NB4 (cell line): ENCODE measurements at regions not wholly inside any gene's neighbourhood (a gene's known extent, or its start where the extent isn't known, plus 50 kb on each side); places are given as distances from the start of the nearest gene placed in this dataset.

Source experiments
- DNase-seq: peaks from one replicate; pipeline ENCODE4 v3.0.0; 2010; ENCODE audit warnings: low read depth
- H3K4me3 ChIP-seq: one replicate; pipeline ENCODE4 v1.5.1; 2011; ENCODE audit warnings: mild to moderate bottlenecking, low read depth, low read length, moderate library complexity
- CTCF ChIP-seq: IDR thresholded peaks from one replicate; pipeline ENCODE4 v1.5.1; 2012; ENCODE audit warnings: low read depth, low read length
- MYC ChIP-seq: IDR thresholded peaks from 2 replicates; pipeline ENCODE4 v1.6.1; 2011; ENCODE audit warnings: low read depth, low read length
- POLR2A ChIP-seq: IDR thresholded peaks from 2 replicates; pipeline ENCODE4 v1.6.1; 2011; ENCODE audit warnings: mild to moderate bottlenecking; ENCODE audit not compliant: insufficient read length; ENCODE audit errors: extremely low read depth
- TF ChIP-seq, protein P1 (sequence below): IDR thresholded peaks from 2 replicates; pipeline ENCODE4 v1.6.1; 2011; ENCODE audit warnings: low read depth, low read length

GRCh38 chr1:81174052-81174451 lies 626.7 kb upstream of the ADGRL2 start:
- DNase-seq = no peak
- TF ChIP-seq POLR2A (no peak), MYC (no peak), CTCF (no peak)
- TF ChIP-seq, protein P1, sequence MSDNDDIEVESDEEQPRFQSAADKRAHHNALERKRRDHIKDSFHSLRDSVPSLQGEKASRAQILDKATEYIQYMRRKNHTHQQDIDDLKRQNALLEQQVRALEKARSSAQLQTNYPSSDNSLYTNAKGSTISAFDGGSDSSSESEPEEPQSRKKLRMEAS = no peak

DNA sequence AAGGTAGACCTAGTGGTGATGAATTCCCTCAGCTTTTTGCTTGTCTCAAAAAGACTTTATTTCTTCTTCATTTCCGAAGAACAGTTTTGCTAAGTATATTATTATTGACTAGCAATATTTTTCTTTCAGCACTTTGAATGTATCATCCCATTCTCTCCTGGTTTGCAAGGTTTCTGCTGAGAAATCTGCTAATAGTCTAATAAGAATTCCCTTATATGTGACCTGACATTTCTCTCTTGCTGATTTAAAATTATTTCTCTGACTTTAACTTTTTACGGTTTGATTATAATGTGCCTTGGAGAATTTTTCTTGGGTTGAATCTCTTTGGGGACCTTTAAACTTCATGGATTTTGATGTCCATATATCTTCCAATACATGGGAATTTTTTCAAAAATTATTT lies 628.3 kb upstream of the ADGRL2 start:
- TF ChIP-seq CTCF (no peak), POLR2A (no peak), MYC (no peak)
- TF ChIP-seq, protein P1 = no peak
- no peak overlapping the region for H3K4me3 ChIP-seq
- DNase-seq = no peak

More at GRCh38 chr1:81174052-81174451, 626.7 kb upstream of the ADGRL2 start:
- H3K4me3 ChIP-seq = no peak overlapping the region

DNA sequence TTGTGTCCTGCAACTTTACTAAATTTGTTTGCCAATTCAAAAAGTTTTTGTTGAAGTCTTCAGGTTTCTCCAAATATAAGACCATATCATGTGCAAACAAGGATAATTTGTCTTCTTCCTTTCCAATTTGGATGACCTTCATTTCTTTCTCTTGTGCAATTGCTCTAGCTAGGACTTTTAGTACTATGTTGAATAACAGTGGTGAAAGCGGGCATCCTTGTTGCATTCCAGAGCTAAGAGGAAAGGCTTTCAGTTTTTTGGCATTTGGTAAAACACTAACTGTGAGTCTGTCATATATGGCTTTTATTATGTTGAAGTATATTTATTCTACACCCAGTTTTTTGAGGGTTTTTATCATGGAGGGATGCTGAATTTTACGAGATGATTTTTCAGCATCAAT lies 630.0 kb upstream of the ADGRL2 start:
- H3K4me3 ChIP-seq = no peak overlapping the region
- TF ChIP-seq CTCF (no peak), POLR2A (no peak), MYC (no peak)
- TF ChIP-seq, protein P1 = no peak
- DNase-seq = no peak

DNA sequence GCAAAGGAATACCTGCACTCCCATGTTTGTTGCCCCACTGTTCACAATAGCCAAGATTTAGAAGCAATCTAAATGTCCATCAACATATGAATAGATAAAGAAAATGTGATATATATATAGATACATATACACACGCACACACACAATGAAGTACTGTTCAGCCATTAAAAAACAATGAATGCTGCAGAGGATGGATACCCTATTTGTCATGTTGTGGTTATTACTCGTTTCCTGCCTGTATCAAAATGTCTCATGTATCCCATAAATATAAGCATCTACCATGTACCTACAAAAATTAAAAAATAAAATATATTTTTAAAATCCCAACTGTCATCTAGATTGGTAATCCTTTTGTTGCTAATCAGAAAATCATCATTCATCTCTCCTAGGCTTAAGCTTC lies 634.8 kb upstream of the ADGRL2 start:
- DNase-seq = no peak
- TF ChIP-seq MYC = no peak
- no peak for TF ChIP-seq CTCF
- TF ChIP-seq, protein P1 = no peak
- TF ChIP-seq POLR2A = no peak
- H3K4me3 ChIP-seq = no peak overlapping the region

DNA sequence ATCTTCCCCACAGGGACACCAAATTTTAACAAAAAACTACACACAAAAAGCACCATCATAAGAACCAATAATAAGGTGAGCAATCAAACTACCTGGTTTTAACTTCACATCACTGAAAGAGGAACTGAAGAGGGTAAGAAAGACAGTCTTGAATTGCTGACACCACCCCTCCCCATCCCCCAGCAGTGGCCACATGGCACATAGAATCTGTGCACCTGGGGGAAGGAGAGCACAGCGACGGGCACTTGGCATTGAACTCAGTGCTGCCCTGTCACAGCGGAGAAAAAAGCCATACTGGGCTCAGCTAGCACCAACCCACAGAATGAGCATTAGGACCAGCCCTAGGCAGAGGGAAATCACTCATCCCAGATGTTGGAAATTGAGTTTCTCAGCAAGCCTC lies 640.0 kb upstream of the ADGRL2 start:
- TF ChIP-seq POLR2A = no peak
- no peak for TF ChIP-seq MYC
- TF ChIP-seq CTCF = no peak
- TF ChIP-seq, protein P1 = no peak
- no peak for DNase-seq
- H3K4me3 ChIP-seq = no peak overlapping the region

DNA sequence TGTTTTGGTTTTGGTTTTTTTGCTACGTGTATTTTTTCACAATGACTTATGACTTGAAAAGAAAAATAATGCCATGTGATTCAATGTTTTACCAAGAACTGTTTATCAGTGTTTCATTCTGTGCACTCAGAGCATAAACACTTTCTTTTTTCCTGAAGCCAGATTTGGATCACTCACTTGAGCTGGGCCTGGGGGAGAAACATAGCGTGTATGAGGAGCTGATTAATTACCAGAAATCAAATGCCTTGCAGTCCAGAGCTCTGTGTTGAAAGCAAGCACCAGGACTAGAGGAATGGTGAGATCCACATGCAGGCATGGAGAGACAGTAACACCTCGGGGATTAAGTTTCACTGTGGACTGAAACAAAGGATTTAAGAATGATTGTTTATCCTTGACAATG lies 642.1 kb upstream of the ADGRL2 start:
- H3K4me3 ChIP-seq = no peak overlapping the region
- no peak for TF ChIP-seq CTCF
- TF ChIP-seq MYC = no peak
- TF ChIP-seq POLR2A = no peak
- DNase-seq = no peak
